SK-N-SH (cell line): ENCODE measurements at regions not wholly inside any gene's neighbourhood (a gene's known extent, or its start where the extent isn't known, plus 50 kb on each side); places are given as distances from the start of the nearest gene placed in this dataset.

Source experiments
- CTCF ChIA-PET: fragments of 300-600, 350-600 bp; formaldehyde crosslinking; extraction: SDS; loops from one replicate; lab custom pipeline; 2021; lab: Yijun Ruan, JAX
- POLR2A ChIA-PET: fragments of 350-600 bp; sonication (Branson Sonifier 250); formaldehyde crosslinking; extraction: SDS; loops from one replicate; lab custom pipeline; 2020; ENCODE audit warnings: antibody characterized with exemption, inconsistent platforms; lab: Yijun Ruan, JAX
- DNase-seq: peaks from one replicate; pipeline ENCODE4 v3.0.0; 2012
- H2AFZ ChIP-seq: fragments of 200-600 bp; sonication (generic); 2 replicates; pipeline ENCODE4 v1.8.1; 2016; ENCODE audit warnings: antibody characterized with exemption, mild to moderate bottlenecking, low read depth
- H3F3A ChIP-seq: fragments of 200-600 bp; sonication (generic); replicated peaks from 2 replicates; pipeline ENCODE3; 2016; ENCODE audit warnings: antibody characterized with exemption, mild to moderate bottlenecking; ENCODE audit not compliant: insufficient read depth
- H3K27ac ChIP-seq, 2 experiments: fragments of 200-500 bp in 1 of 2; fragments of 200-600 bp in 1 of 2; sonication (Bioruptor generic) in 1 of 2; sonication (generic), shearing (Covaris generic) in 1 of 2; 2 replicates each; pipeline versions ENCODE4 v1.5.1 to v1.6.1; 2014 to 2016; ENCODE audit warnings: low read depth in 2 of 2, inconsistent platforms in 1 of 2, low read length in 1 of 2, mild to moderate bottlenecking in 1 of 2, mixed read lengths in 1 of 2
- H3K27me3 ChIP-seq: fragments of 200-600 bp; sonication (generic), shearing (Covaris generic); 2 replicates; pipeline ENCODE4 v1.6.1; 2016; ENCODE audit warnings: mixed run types; ENCODE audit not compliant: insufficient read depth
- H3K36me3 ChIP-seq, 2 experiments: fragments of 200-500 bp in 1 of 2; fragments of 200-600 bp in 1 of 2; sonication (Bioruptor generic) in 1 of 2; sonication (generic) in 1 of 2; replicated peaks in 1 of 2; 2 replicates each; pipeline versions ENCODE3 to v1.5.1; 2014 to 2016; ENCODE audit warnings: low read length in 1 of 2, mild to moderate bottlenecking in 1 of 2; ENCODE audit not compliant: insufficient read depth in 2 of 2, control insufficient read depth in 1 of 2
- H3K4me1 ChIP-seq, 2 experiments: fragments of 200-500 bp in 1 of 2; fragments of 200-600 bp in 1 of 2; sonication (Bioruptor generic) in 1 of 2; sonication (generic), shearing (Covaris generic) in 1 of 2; 2 replicates each; pipeline versions ENCODE4 v1.5.1 to v1.6.1; 2014 to 2016; ENCODE audit warnings: low read depth in 1 of 2, low read length in 1 of 2, mixed run types in 1 of 2; ENCODE audit not compliant: insufficient read depth in 2 of 2, control insufficient read depth in 1 of 2
- H3K4me2 ChIP-seq: fragments of 200-600 bp; sonication (generic), shearing (Covaris generic); 2 replicates; pipeline ENCODE4 v1.6.1; 2017; ENCODE audit warnings: mixed run types
- H3K4me3 ChIP-seq, 2 experiments: fragments of 200-500 bp in 1 of 2; fragments of 200-600 bp in 1 of 2; sonication (Bioruptor generic) in 1 of 2; sonication (generic), shearing (Covaris generic) in 1 of 2; 2 replicates each; pipeline versions ENCODE4 v1.5.1 to v1.8.1; 2014 to 2016; ENCODE audit warnings: low read depth in 2 of 2, inconsistent platforms in 1 of 2, low read length in 1 of 2, mild to moderate bottlenecking in 1 of 2, mixed read lengths in 1 of 2, moderate library complexity in 1 of 2
- H3K79me2 ChIP-seq: fragments of 200-600 bp; sonication (generic); 2 replicates; pipeline ENCODE4 v1.8.1; 2017; ENCODE audit warnings: mild to moderate bottlenecking; ENCODE audit not compliant: insufficient read depth
- H3K9ac ChIP-seq: fragments of 200-600 bp; sonication (generic); 2 replicates; pipeline ENCODE4 v1.6.1; 2017; ENCODE audit warnings: mixed run types
- H3K9me2 ChIP-seq: fragments of 200-600 bp; sonication (generic); 2 replicates; pipeline ENCODE4 v1.6.1; 2017; ENCODE audit warnings: mixed run types
- H3K9me3 ChIP-seq: fragments of 200-600 bp; sonication (generic); 2 replicates; pipeline ENCODE4 v1.6.1; 2017; ENCODE audit warnings: mixed run types, mild to moderate bottlenecking, moderate library complexity
- H4K20me1 ChIP-seq: fragments of 200-600 bp; sonication (generic); 2 replicates; pipeline ENCODE4 v1.6.1; 2017; ENCODE audit warnings: mild to moderate bottlenecking, mixed run types; ENCODE audit not compliant: insufficient read depth
- EP300 ChIP-seq, 2 experiments: IDR thresholded peaks; 2 replicates each; pipeline versions ENCODE4 v1.4.0 to v1.6.1; 2012; ENCODE audit warnings: borderline replicate concordance in 1 of 2, low read depth in 1 of 2, low read length in 1 of 2
- FOXJ3 ChIP-seq: sonication (generic); formaldehyde crosslinking; IDR thresholded peaks from 2 replicates; pipeline ENCODE4 v1.5.1; 2020; ENCODE audit warnings: mild to moderate bottlenecking, missing genetic modification reagents
- GABPA ChIP-seq: IDR thresholded peaks from 2 replicates; pipeline ENCODE4 v1.4.0; 2012; ENCODE audit warnings: low read depth, mild to moderate bottlenecking
- MEF2A ChIP-seq: IDR thresholded peaks from 2 replicates; pipeline ENCODE4 v1.4.0; 2012; ENCODE audit warnings: low read depth, borderline replicate concordance
- MXI1 ChIP-seq: IDR thresholded peaks from 2 replicates; pipeline ENCODE4 v1.6.1; 2012; ENCODE audit warnings: mild to moderate bottlenecking, low read depth, low read length, improper control_type of control experiment
- NFIC ChIP-seq: IDR thresholded peaks from 2 replicates; pipeline ENCODE4 v1.4.0; 2012; ENCODE audit warnings: borderline replicate concordance
- NRF1 ChIP-seq: IDR thresholded peaks from 2 replicates; pipeline ENCODE4 v1.6.1; 2012; ENCODE audit warnings: low read depth, mild to moderate bottlenecking, low read length
- POLR2AphosphoS5 ChIP-seq: IDR thresholded peaks from 2 replicates; pipeline ENCODE4 v1.6.1; 2012; ENCODE audit warnings: low read depth, low read length
- RCOR1 ChIP-seq: fragments of 150-350 bp; IDR thresholded peaks from 2 replicates; pipeline ENCODE4 v1.6.1; 2017; ENCODE audit warnings: antibody characterized with exemption, low read length
- RFX5 ChIP-seq: IDR thresholded peaks from 2 replicates; pipeline ENCODE4 v1.6.1; 2012; ENCODE audit warnings: mild to moderate bottlenecking, improper control_type of control experiment, low read length
- RXRA ChIP-seq: IDR thresholded peaks from 2 replicates; pipeline ENCODE4 v1.4.0; 2012; ENCODE audit warnings: low read depth, mild to moderate bottlenecking, borderline replicate concordance
- SMC3 ChIP-seq: IDR thresholded peaks from 2 replicates; pipeline ENCODE4 v1.6.1; 2012; ENCODE audit warnings: low read depth, low read length, improper control_type of control experiment
- TCF12 ChIP-seq: IDR thresholded peaks from 2 replicates; pipeline ENCODE4 v1.4.0; 2012
- WGBS: methylation state at CpG from one replicate; pipeline ENCODE4 v1.1.6; 2017; ENCODE audit warnings: low lambda C conversion rate; 5-methylcytosine and 5-hydroxymethylcytosine counted together
- TF ChIP-seq, protein P1 (sequence below): IDR thresholded peaks from 2 replicates; pipeline ENCODE4 v1.4.0; 2012; ENCODE audit warnings: low read depth, borderline replicate concordance
- TF ChIP-seq, protein P2 (sequence below): fragments of 150-350 bp; IDR thresholded peaks from 2 replicates; pipeline ENCODE4 v1.6.1; 2017; ENCODE audit warnings: antibody characterized with exemption, low read length, low read depth, borderline replicate concordance
- TF ChIP-seq, protein P3 (sequence below): fragments of 200-600 bp; sonication (generic); IDR thresholded peaks from 2 replicates; pipeline ENCODE4 v1.6.1; 2017; ENCODE audit warnings: antibody characterized with exemption, mild to moderate bottlenecking, moderate library complexity
- TF ChIP-seq, protein P4 (sequence below): IDR thresholded peaks from 2 replicates; pipeline ENCODE4; 2012
- TF ChIP-seq, protein P5 (sequence below): fragments of 150-350 bp; IDR thresholded peaks from 2 replicates; pipeline ENCODE4 v1.6.1; 2016; ENCODE audit warnings: mild to moderate bottlenecking, low read depth, low read length

DNA sequence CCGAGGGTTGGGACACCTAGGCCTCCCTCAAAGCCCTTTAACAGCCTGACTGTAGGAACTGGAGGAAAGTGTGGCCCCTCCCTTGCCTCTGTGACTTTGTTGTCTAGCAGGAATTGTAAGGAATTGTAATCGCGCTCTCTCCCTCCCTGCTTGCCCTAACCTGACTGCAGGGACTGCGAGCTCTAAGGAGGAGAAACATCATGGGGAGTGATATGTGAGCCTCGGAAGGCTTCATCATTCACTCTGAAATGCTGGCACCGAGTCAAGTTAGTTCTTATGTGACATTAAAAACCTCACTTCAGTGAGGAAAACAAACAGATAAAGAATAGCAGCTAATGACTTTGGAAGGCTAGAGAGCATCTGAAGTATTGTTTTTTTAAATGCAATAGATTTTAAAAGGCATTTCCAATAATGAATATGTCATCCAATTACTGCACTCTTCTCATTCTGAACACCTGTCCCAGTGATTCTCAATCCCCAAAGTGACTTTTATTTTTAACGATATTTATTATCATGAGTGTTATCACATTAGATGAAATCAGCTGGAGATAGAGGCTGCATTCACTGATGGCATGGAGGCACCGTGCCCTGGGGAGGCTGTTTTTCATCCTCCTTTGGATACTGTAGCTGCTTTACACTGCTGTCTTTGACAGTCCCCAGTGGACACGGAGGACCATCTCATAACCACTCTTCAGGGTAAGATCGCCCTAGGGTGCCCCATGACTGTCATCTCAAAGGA is 58.5 kb upstream of the NTM start:
- WGBS, result 23% methylated on average over 10 of the region's 10 CpGs
- POLR2A ChIA-PET, result no interaction called here
- DNase-seq, result no peak
- Histone ChIP-seq H2AFZ (no peak overlapping the region), H3K27me3 (no peaks in the 10 kb centered on the region), H4K20me1 (no peaks in the 10 kb centered on the region), H3K4me1 (peaks cover 0 to 3% of the 10 kb centered on the region in 2 experiments; a peak in 1 of 4 replicates), H3K27ac (no peak overlapping the region), H3K36me3 (no peaks in the 10 kb centered on the region), H3K4me2 (no peak overlapping the region), H3K9me3 (no peaks in the 10 kb centered on the region), H3K4me3 (no peak overlapping the region), H3F3A (no peaks in the 10 kb centered on the region), H3K79me2 (no peaks in the 10 kb centered on the region), H3K9ac (no peak overlapping the region), H3K9me2 (no peaks in the 10 kb centered on the region)
- TF ChIP-seq, protein P1, sequence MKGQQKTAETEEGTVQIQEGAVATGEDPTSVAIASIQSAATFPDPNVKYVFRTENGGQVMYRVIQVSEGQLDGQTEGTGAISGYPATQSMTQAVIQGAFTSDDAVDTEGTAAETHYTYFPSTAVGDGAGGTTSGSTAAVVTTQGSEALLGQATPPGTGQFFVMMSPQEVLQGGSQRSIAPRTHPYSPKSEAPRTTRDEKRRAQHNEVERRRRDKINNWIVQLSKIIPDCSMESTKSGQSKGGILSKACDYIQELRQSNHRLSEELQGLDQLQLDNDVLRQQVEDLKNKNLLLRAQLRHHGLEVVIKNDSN, result no peak
- TF ChIP-seq, protein P2, sequence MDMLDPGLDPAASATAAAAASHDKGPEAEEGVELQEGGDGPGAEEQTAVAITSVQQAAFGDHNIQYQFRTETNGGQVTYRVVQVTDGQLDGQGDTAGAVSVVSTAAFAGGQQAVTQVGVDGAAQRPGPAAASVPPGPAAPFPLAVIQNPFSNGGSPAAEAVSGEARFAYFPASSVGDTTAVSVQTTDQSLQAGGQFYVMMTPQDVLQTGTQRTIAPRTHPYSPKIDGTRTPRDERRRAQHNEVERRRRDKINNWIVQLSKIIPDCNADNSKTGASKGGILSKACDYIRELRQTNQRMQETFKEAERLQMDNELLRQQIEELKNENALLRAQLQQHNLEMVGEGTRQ, result no peak
- TF ChIP-seq MEF2A, result no peak
- no peak for TF ChIP-seq NFIC
- TF ChIP-seq, protein P3, sequence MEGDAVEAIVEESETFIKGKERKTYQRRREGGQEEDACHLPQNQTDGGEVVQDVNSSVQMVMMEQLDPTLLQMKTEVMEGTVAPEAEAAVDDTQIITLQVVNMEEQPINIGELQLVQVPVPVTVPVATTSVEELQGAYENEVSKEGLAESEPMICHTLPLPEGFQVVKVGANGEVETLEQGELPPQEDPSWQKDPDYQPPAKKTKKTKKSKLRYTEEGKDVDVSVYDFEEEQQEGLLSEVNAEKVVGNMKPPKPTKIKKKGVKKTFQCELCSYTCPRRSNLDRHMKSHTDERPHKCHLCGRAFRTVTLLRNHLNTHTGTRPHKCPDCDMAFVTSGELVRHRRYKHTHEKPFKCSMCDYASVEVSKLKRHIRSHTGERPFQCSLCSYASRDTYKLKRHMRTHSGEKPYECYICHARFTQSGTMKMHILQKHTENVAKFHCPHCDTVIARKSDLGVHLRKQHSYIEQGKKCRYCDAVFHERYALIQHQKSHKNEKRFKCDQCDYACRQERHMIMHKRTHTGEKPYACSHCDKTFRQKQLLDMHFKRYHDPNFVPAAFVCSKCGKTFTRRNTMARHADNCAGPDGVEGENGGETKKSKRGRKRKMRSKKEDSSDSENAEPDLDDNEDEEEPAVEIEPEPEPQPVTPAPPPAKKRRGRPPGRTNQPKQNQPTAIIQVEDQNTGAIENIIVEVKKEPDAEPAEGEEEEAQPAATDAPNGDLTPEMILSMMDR, result no peak
- TF ChIP-seq SMC3, result no peak
- TF ChIP-seq, protein P4, sequence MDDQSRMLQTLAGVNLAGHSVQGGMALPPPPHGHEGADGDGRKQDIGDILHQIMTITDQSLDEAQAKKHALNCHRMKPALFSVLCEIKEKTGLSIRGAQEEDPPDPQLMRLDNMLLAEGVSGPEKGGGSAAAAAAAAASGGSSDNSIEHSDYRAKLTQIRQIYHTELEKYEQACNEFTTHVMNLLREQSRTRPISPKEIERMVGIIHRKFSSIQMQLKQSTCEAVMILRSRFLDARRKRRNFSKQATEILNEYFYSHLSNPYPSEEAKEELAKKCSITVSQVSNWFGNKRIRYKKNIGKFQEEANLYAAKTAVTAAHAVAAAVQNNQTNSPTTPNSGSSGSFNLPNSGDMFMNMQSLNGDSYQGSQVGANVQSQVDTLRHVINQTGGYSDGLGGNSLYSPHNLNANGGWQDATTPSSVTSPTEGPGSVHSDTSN, result no peak
- no peak for TF ChIP-seq RXRA
- TF ChIP-seq TCF12, result no peak
- no peak for TF ChIP-seq GABPA
- TF ChIP-seq FOXJ3 (CRISPR knock-in tag), result no peak
- TF ChIP-seq POLR2AphosphoS5, result no peak
- no peak for TF ChIP-seq RCOR1
- TF ChIP-seq, protein P5, sequence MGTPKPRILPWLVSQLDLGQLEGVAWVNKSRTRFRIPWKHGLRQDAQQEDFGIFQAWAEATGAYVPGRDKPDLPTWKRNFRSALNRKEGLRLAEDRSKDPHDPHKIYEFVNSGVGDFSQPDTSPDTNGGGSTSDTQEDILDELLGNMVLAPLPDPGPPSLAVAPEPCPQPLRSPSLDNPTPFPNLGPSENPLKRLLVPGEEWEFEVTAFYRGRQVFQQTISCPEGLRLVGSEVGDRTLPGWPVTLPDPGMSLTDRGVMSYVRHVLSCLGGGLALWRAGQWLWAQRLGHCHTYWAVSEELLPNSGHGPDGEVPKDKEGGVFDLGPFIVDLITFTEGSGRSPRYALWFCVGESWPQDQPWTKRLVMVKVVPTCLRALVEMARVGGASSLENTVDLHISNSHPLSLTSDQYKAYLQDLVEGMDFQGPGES, result no peak
- no peak for TF ChIP-seq EP300 (IDR thresholded peaks at IDR 0.05; ENCODE audit: borderline replicate concordance in 1 of 2, low read depth in 1 of 2, low read length in 1 of 2)
- TF ChIP-seq MXI1, result no peak
- TF ChIP-seq RFX5, result no peak
- no peak for TF ChIP-seq NRF1
- CTCF ChIA-PET, result interaction anchor here (1.0 kb wide), 1 partner anchor 247 kb away, joined by 4 read pairs; no protein-coding TSS in a partner anchor
